T-helper 1 cell treated with Interleukin-12 subunit alpha and Interleukin-12 subunit beta and Interleukin-4 antibody, amounts not matched to agents 30 μg/mL and 1 μg/mL, for 36 hours (primary cell): ENCODE measurements at regions not wholly inside any gene's neighbourhood (a gene's known extent, or its start where the extent isn't known, plus 50 kb on each side); places are given as distances from the start of the nearest gene placed in this dataset.

Experiments
- H3K27ac Mint-ChIP-seq: one replicate; pipeline ENCODE4 v1.8.0; 2021; ENCODE audit warnings: mild to moderate bottlenecking, mixed read lengths
- H3K27me3 Mint-ChIP-seq: one replicate; pipeline ENCODE4 v1.8.0; 2021; ENCODE audit warnings: low read depth, mixed read lengths
- H3K36me3 Mint-ChIP-seq: one replicate; pipeline ENCODE4 v1.8.0; 2021; ENCODE audit warnings: low read depth, mixed read lengths
- H3K4me1 Mint-ChIP-seq: one replicate; pipeline ENCODE4 v1.8.0; 2021; ENCODE audit warnings: low read depth, mixed read lengths
- H3K4me3 Mint-ChIP-seq: one replicate; pipeline ENCODE4 v1.8.0; 2021; ENCODE audit warnings: mild to moderate bottlenecking, moderate library complexity, mixed read lengths
- H3K9me3 Mint-ChIP-seq: one replicate; pipeline ENCODE4 v1.8.0; 2021; ENCODE audit warnings: mixed read lengths

- H3K4me1 Mint-ChIP-seq = peaks cover 10% of the 10 kb centered on the region
- no peak overlapping the region for H3K4me3 Mint-ChIP-seq
- no peak overlapping the region for H3K27ac Mint-ChIP-seq
- H3K36me3 Mint-ChIP-seq = no peaks in the 10 kb centered on the region
- H3K27me3 Mint-ChIP-seq = peaks cover 89% of the 10 kb centered on the region
- no peaks in the 10 kb centered on the region for H3K9me3 Mint-ChIP-seq
These were observed 192.5 kb downstream of the MYLK4 start for GRCh38 chr6:2558098-2558680.

- Mint-ChIP-seq H3K9me3 (no peaks in the 10 kb centered on the region), H3K4me1 (peaks cover 7% of the 10 kb centered on the region), H3K27me3 (peaks cover 91% of the 10 kb centered on the region), H3K4me3 (no peak overlapping the region), H3K27ac (no peak overlapping the region), H3K36me3 (no peaks in the 10 kb centered on the region)
These were observed 193.5 kb downstream of the MYLK4 start for GRCh38 chr6:2557181-2557720.

- Mint-ChIP-seq H3K27ac (no peak overlapping the region), H3K9me3 (no peaks in the 10 kb centered on the region), H3K36me3 (no peaks in the 10 kb centered on the region), H3K27me3 (peaks cover 86% of the 10 kb centered on the region), H3K4me3 (no peak overlapping the region), H3K4me1 (peaks cover 4% of the 10 kb centered on the region)
These were observed 194.0 kb downstream of the MYLK4 start for GRCh38 chr6:2556761-2557160.

- Mint-ChIP-seq H3K27me3 (peaks cover 87% of the 10 kb centered on the region), H3K4me1 (peaks cover 4% of the 10 kb centered on the region), H3K36me3 (no peaks in the 10 kb centered on the region), H3K9me3 (no peaks in the 10 kb centered on the region), H3K27ac (no peak overlapping the region), H3K4me3 (no peak overlapping the region)
These were observed 196.0 kb downstream of the MYLK4 start for GRCh38 chr6:2554651-2555260.

GRCh38 chr6:2552526-2553154 is 198.1 kb downstream of the MYLK4 start:
- no peaks in the 10 kb centered on the region for H3K9me3 Mint-ChIP-seq
- H3K27me3 Mint-ChIP-seq = peaks cover 91% of the 10 kb centered on the region
- H3K4me3 Mint-ChIP-seq = no peak overlapping the region

GRCh38 chr6:2551705-2552104 is 199.0 kb downstream of the MYLK4 start:
- Mint-ChIP-seq H3K27ac (no peak overlapping the region), H3K4me1 (peaks cover 14% of the 10 kb centered on the region), H3K27me3 (peaks cover 90% of the 10 kb centered on the region), H3K4me3 (no peak overlapping the region), H3K36me3 (no peaks in the 10 kb centered on the region), H3K9me3 (no peaks in the 10 kb centered on the region)

More at GRCh38 chr6:2552526-2553154, 198.1 kb downstream of the MYLK4 start:
- H3K4me1 Mint-ChIP-seq = peaks cover 8% of the 10 kb centered on the region
- H3K36me3 Mint-ChIP-seq = no peaks in the 10 kb centered on the region
- no peak overlapping the region for H3K27ac Mint-ChIP-seq

GRCh38 chr6:2550247-2550646 is 200.5 kb downstream of the MYLK4 start:
- peaks cover 92% of the 10 kb centered on the region for H3K27me3 Mint-ChIP-seq
- H3K9me3 Mint-ChIP-seq = no peaks in the 10 kb centered on the region
- no peak overlapping the region for H3K4me3 Mint-ChIP-seq
- H3K36me3 Mint-ChIP-seq = no peaks in the 10 kb centered on the region
- H3K27ac Mint-ChIP-seq = no peak overlapping the region
- peaks cover 13% of the 10 kb centered on the region for H3K4me1 Mint-ChIP-seq

GRCh38 chr6:2549834-2550233 is 200.9 kb downstream of the MYLK4 start:
- Mint-ChIP-seq H3K27ac (no peak overlapping the region), H3K36me3 (no peaks in the 10 kb centered on the region), H3K27me3 (peaks cover 90% of the 10 kb centered on the region), H3K4me3 (no peak overlapping the region), H3K9me3 (no peaks in the 10 kb centered on the region), H3K4me1 (peaks cover 11% of the 10 kb centered on the region)

GRCh38 chr6:2547355-2547754 is 203.4 kb downstream of the MYLK4 start:
- peaks cover 86% of the 10 kb centered on the region for H3K27me3 Mint-ChIP-seq
- H3K4me1 Mint-ChIP-seq = peaks cover 28% of the 10 kb centered on the region
- peaks cover 3% of the 10 kb centered on the region for H3K9me3 Mint-ChIP-seq
- no peak overlapping the region for H3K4me3 Mint-ChIP-seq
- H3K36me3 Mint-ChIP-seq = peaks cover 4% of the 10 kb centered on the region
- no peak overlapping the region for H3K27ac Mint-ChIP-seq

- Mint-ChIP-seq H3K27ac (no peak overlapping the region), H3K4me3 (no peak overlapping the region), H3K9me3 (peaks cover 3% of the 10 kb centered on the region), H3K27me3 (peaks cover 85% of the 10 kb centered on the region), H3K4me1 (peaks cover 32% of the 10 kb centered on the region), H3K36me3 (peaks cover 4% of the 10 kb centered on the region)
These were observed 203.8 kb downstream of the MYLK4 start for GRCh38 chr6:2546901-2547300.

- Mint-ChIP-seq H3K9me3 (peaks cover 3% of the 10 kb centered on the region), H3K36me3 (peaks cover 11% of the 10 kb centered on the region), H3K4me3 (no peak overlapping the region), H3K27me3 (peaks cover 84% of the 10 kb centered on the region), H3K27ac (no peak overlapping the region), H3K4me1 (peaks cover 43% of the 10 kb centered on the region)
These were observed 205.2 kb downstream of the MYLK4 start for GRCh38 chr6:2545383-2546038.

- Mint-ChIP-seq H3K36me3 (peaks cover 11% of the 10 kb centered on the region), H3K4me1 (peaks cover 39% of the 10 kb centered on the region), H3K27me3 (peaks cover 77% of the 10 kb centered on the region), H3K9me3 (peaks cover 3% of the 10 kb centered on the region), H3K27ac (peak overlapping the region; percentile 80), H3K4me3 (peak overlapping the region; percentile 55)
These were observed 207.4 kb downstream of the MYLK4 start for GRCh38 chr6:2543321-2543720.

- H3K27me3 Mint-ChIP-seq = peaks cover 77% of the 10 kb centered on the region
- H3K4me1 Mint-ChIP-seq = peaks cover 39% of the 10 kb centered on the region
- H3K36me3 Mint-ChIP-seq = peaks cover 14% of the 10 kb centered on the region
- H3K27ac Mint-ChIP-seq = peak overlapping the region; percentile 80
- peaks cover 3% of the 10 kb centered on the region for H3K9me3 Mint-ChIP-seq
- H3K4me3 Mint-ChIP-seq = peak overlapping the region; percentile 49
These were observed 207.9 kb downstream of the MYLK4 start for GRCh38 chr6:2542858-2543218.

- peaks cover 78% of the 10 kb centered on the region for H3K27me3 Mint-ChIP-seq
- peak overlapping the region; percentile 80 for H3K27ac Mint-ChIP-seq
- peaks cover 3% of the 10 kb centered on the region for H3K9me3 Mint-ChIP-seq
- H3K4me1 Mint-ChIP-seq = peaks cover 37% of the 10 kb centered on the region
- peak overlapping the region; percentile 49 for H3K4me3 Mint-ChIP-seq
- H3K36me3 Mint-ChIP-seq = peaks cover 14% of the 10 kb centered on the region
These were observed 208.4 kb downstream of the MYLK4 start for GRCh38 chr6:2542101-2542857.
